ENCODE measurements at regions not wholly inside any gene's neighbourhood (a gene's known extent, or its start where the extent isn't known, plus 50 kb on each side); places are given as distances from the start of the nearest gene placed in this dataset.

DNA sequence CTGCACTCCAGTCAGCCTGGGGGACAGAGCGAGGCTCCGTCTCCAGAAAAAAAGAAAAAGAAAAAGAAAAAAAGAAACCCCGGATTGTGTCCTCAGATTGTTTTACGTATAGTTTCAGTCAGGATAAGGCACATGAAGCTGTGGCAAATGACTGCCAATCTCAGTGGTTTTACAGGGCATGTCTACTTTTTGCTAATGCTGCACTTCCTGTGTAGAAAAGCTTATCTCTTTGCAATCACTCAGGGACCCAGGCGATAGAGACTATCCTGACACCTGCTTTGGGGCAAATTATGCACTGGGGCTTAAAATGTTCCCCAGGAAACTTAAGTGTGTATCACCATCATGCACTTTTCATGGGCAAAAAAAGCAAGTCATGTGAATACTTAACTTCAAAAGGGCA, 103.7 kb upstream of the MEIS1 start:
- H3K9me3 ChIP-seq (ENCODE audit: control extremely low read depth in 1 of 3, control insufficient read depth in 2 of 3, insufficient read depth in 1 of 3, low read length in 2 of 3): no peaks in the 10 kb centered on the region
- H3K27ac ChIP-seq (ENCODE audit: low read length in 2 of 2): no peak overlapping the region
- H3K9ac ChIP-seq (ENCODE audit: low read length): no peak overlapping the region
- H4K20me1 ChIP-seq (ENCODE audit: control insufficient read depth, insufficient read depth, low read length, poor library complexity, severe bottlenecking): no peaks in the 10 kb centered on the region
- H3K4me2 ChIP-seq (replicated peaks; ENCODE audit: low read depth, low read length, poor library complexity, severe bottlenecking): no peak overlapping the region
- no peaks in the 10 kb centered on the region for H3K27me3 ChIP-seq (replicated peaks in 1 of 4; ENCODE audit: control extremely low read depth in 1 of 4, control insufficient read depth in 3 of 4, insufficient read depth in 4 of 4, low read length in 3 of 4)
- no peak overlapping the region for H3K27ac Mint-ChIP-seq
- no peaks in the 10 kb centered on the region for H3K79me2 ChIP-seq (ENCODE audit: control insufficient read depth, insufficient read depth, low read length)
- no peaks in the 10 kb centered on the region for H3K4me1 Mint-ChIP-seq
- intact Hi-C loops (cut with micrococcal nuclease): no loop called here
- H3K4me1 ChIP-seq (ENCODE audit: control insufficient read depth in 2 of 2, insufficient read depth in 2 of 2, low read length in 2 of 2): no peaks in the 10 kb centered on the region
- CTCF ChIA-PET: no interaction called here
- POLR2A ChIA-PET: no interaction called here
- 91% methylated on average over 5 of the region's 5 CpGs for WGBS (ENCODE audit: insufficient coverage)
- no peaks in the 10 kb centered on the region for H3K9me3 Mint-ChIP-seq (ENCODE audit: insufficient read depth)
- H3K4me3 Mint-ChIP-seq: no peak overlapping the region
- DNase-seq (no peak), ATAC-seq (ENCODE audit: low read depth) (no peak)
- H2AFZ ChIP-seq (ENCODE audit: insufficient read depth, low read depth, low read length, poor library complexity, severe bottlenecking): no peak overlapping the region
- H3K36me3 ChIP-seq (replicated peaks in 1 of 2; ENCODE audit: control extremely low read depth in 1 of 2, control insufficient read depth in 1 of 2, extremely low read depth in 1 of 2, insufficient read depth in 2 of 2, low read length in 1 of 2): no peaks in the 10 kb centered on the region
- TF ChIP-seq, protein P1, sequence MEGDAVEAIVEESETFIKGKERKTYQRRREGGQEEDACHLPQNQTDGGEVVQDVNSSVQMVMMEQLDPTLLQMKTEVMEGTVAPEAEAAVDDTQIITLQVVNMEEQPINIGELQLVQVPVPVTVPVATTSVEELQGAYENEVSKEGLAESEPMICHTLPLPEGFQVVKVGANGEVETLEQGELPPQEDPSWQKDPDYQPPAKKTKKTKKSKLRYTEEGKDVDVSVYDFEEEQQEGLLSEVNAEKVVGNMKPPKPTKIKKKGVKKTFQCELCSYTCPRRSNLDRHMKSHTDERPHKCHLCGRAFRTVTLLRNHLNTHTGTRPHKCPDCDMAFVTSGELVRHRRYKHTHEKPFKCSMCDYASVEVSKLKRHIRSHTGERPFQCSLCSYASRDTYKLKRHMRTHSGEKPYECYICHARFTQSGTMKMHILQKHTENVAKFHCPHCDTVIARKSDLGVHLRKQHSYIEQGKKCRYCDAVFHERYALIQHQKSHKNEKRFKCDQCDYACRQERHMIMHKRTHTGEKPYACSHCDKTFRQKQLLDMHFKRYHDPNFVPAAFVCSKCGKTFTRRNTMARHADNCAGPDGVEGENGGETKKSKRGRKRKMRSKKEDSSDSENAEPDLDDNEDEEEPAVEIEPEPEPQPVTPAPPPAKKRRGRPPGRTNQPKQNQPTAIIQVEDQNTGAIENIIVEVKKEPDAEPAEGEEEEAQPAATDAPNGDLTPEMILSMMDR (IDR thresholded peaks at IDR 0.05): no peak
- no peak for TF ChIP-seq EZH2 (IDR thresholded peaks at IDR 0.05; ENCODE audit: borderline replicate concordance, insufficient read depth, low read depth, low read length, poor library complexity, severe bottlenecking)
- peaks cover 3% of the 10 kb centered on the region for H3K27me3 Mint-ChIP-seq
- no peak overlapping the region for H3K4me3 ChIP-seq (ENCODE audit: control extremely low read depth in 1 of 5, extremely low read depth in 1 of 5, insufficient read depth in 1 of 5, low read depth in 2 of 5, low read length in 4 of 5)

DNA sequence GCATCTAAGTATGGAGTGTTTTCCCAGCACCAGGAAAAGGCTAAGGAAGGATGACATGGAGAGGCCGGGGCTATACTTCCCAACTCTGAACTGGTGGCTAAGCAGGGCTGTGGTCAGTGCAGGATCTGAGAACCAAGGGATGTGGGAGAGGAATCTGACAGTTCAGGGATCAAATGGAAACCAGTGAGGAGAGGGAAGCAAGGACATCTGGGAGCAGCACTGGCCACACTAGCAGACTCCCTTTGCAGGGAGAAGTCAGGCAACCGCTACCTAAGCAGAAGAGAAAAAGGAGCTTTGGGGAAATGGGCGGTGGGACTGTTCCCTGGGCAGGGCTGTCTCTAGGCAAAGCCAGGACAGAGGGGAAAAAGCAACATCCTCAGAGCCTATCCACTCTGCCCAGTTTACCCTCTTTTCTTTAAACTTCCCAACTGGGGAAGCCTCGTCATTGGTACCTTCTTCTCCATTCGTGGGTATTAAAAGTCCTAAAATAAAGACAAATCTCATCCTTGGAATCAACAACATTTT, 105.8 kb upstream of the MEIS1 start:
- POLR2A ChIA-PET: no interaction called here
- intact Hi-C loops (cut with micrococcal nuclease): no loop called here
- Mint-ChIP-seq H3K27me3 (peaks cover 3% of the 10 kb centered on the region), H3K27ac (no peak overlapping the region), H3K4me1 (no peaks in the 10 kb centered on the region), H3K4me3 (no peak overlapping the region), H3K9me3 (ENCODE audit: insufficient read depth) (no peaks in the 10 kb centered on the region)
- TF ChIP-seq, protein P1 (IDR thresholded peaks at IDR 0.05): no peak
- no peak for TF ChIP-seq EZH2 (IDR thresholded peaks at IDR 0.05; ENCODE audit: borderline replicate concordance, insufficient read depth, low read depth, low read length, poor library complexity, severe bottlenecking)
- Histone ChIP-seq H3K27ac (ENCODE audit: low read length in 2 of 2) (no peak overlapping the region), H3K9ac (ENCODE audit: low read length) (no peak overlapping the region), H3K36me3 (replicated peaks in 1 of 2; ENCODE audit: control extremely low read depth in 1 of 2, control insufficient read depth in 1 of 2, extremely low read depth in 1 of 2, insufficient read depth in 2 of 2, low read length in 1 of 2) (no peaks in the 10 kb centered on the region), H3K4me1 (ENCODE audit: control insufficient read depth in 2 of 2, insufficient read depth in 2 of 2, low read length in 2 of 2) (no peaks in the 10 kb centered on the region), H3K4me2 (replicated peaks; ENCODE audit: low read depth, low read length, poor library complexity, severe bottlenecking) (no peak overlapping the region), H3K79me2 (ENCODE audit: control insufficient read depth, insufficient read depth, low read length) (no peaks in the 10 kb centered on the region), H2AFZ (ENCODE audit: insufficient read depth, low read depth, low read length, poor library complexity, severe bottlenecking) (no peak overlapping the region), H3K4me3 (ENCODE audit: control extremely low read depth in 1 of 5, extremely low read depth in 1 of 5, insufficient read depth in 1 of 5, low read depth in 2 of 5, low read length in 4 of 5) (no peak overlapping the region), H3K9me3 (ENCODE audit: control extremely low read depth in 1 of 3, control insufficient read depth in 2 of 3, insufficient read depth in 1 of 3, low read length in 2 of 3) (no peaks in the 10 kb centered on the region), H4K20me1 (ENCODE audit: control insufficient read depth, insufficient read depth, low read length, poor library complexity, severe bottlenecking) (no peaks in the 10 kb centered on the region), H3K27me3 (replicated peaks in 1 of 4; ENCODE audit: control extremely low read depth in 1 of 4, control insufficient read depth in 3 of 4, insufficient read depth in 4 of 4, low read length in 3 of 4) (no peaks in the 10 kb centered on the region)
- DNase-seq (no peak), ATAC-seq (ENCODE audit: low read depth) (no peak)
- 97% methylated on average over 2 of the region's 5 CpGs for WGBS (ENCODE audit: insufficient coverage)
- CTCF ChIA-PET: no interaction called here

All from B cell (primary cell).